ENCODE measurements at regions not wholly inside any gene's neighbourhood (a gene's known extent, or its start where the extent isn't known, plus 50 kb on each side); places are given as distances from the start of the nearest gene placed in this dataset.

- no peak overlapping the region for H3K4me3 ChIP-seq
- no peak for DNase-seq (ENCODE audit: low read depth, low spot score)
- no peak overlapping the region for H3K27ac ChIP-seq
- no peaks in the 10 kb centered on the region for H3K36me3 ChIP-seq (ENCODE audit: insufficient read depth, low read length)
- no peak overlapping the region for H3K9ac ChIP-seq (ENCODE audit: insufficient read length)
- TF ChIP-seq POLR2AphosphoS5 (IDR thresholded peaks at IDR 0.05; ENCODE audit: borderline replicate concordance, low read depth, low read length): no peak
- no peak for TF ChIP-seq EZH2 (IDR thresholded peaks at IDR 0.05)
- TF ChIP-seq FOXP2 (optimal IDR thresholded peaks at IDR 0.05; ENCODE audit: control extremely low read depth, extremely low read length, insufficient read depth): no peak
- no peaks in the 10 kb centered on the region for H3K9me3 ChIP-seq (ENCODE audit: low read depth, low read length)
These were observed 1388.0 kb downstream of the EFNB2 start for GRCh38 chr13:105147461-105147860.

DNA sequence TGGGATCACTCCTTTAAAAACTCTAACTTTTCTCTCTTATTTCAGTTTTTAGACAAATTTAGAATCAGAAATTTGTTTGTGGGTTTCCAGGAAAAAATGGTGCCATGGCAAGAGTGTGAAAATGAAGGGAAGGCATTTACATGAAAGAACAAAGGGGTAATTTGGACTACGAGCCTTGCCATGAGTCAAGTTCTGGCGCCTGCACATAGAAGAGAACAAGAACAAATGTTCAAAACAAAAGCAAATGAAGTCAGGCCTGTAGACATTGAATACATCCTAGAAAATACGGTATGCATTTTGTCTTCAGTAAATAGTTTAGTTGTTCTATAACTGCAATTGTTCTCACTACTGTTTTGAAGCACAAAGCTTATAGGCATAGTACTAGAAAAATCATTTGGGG lies 1390.5 kb downstream of the EFNB2 start:
- no peak overlapping the region for H3K27ac ChIP-seq
- no peak overlapping the region for H3K9ac ChIP-seq (ENCODE audit: insufficient read length)
- TF ChIP-seq POLR2AphosphoS5 (IDR thresholded peaks at IDR 0.05; ENCODE audit: borderline replicate concordance, low read depth, low read length): no peak
- TF ChIP-seq EZH2 (IDR thresholded peaks at IDR 0.05): no peak
- no peak for TF ChIP-seq FOXP2 (optimal IDR thresholded peaks at IDR 0.05; ENCODE audit: control extremely low read depth, extremely low read length, insufficient read depth)
- no peaks in the 10 kb centered on the region for H3K36me3 ChIP-seq (ENCODE audit: insufficient read depth, low read length)
- H3K4me3 ChIP-seq: no peak overlapping the region
- H3K9me3 ChIP-seq (ENCODE audit: low read depth, low read length): no peaks in the 10 kb centered on the region
- DNase-seq (ENCODE audit: low read depth, low spot score): no peak

- no peak for TF ChIP-seq FOXP2 (optimal IDR thresholded peaks at IDR 0.05; ENCODE audit: control extremely low read depth, extremely low read length, insufficient read depth)
- no peak for TF ChIP-seq POLR2AphosphoS5 (IDR thresholded peaks at IDR 0.05; ENCODE audit: borderline replicate concordance, low read depth, low read length)
- TF ChIP-seq EZH2 (IDR thresholded peaks at IDR 0.05): no peak
- Histone ChIP-seq H3K9me3 (ENCODE audit: low read depth, low read length) (no peaks in the 10 kb centered on the region), H3K4me3 (no peak overlapping the region), H3K36me3 (ENCODE audit: insufficient read depth, low read length) (no peaks in the 10 kb centered on the region), H3K9ac (ENCODE audit: insufficient read length) (no peak overlapping the region), H3K27ac (no peak overlapping the region)
- DNase-seq (ENCODE audit: low read depth, low spot score): no peak
These were observed 1391.4 kb downstream of the EFNB2 start for GRCh38 chr13:105144020-105144419.

GRCh38 chr13:105142556-105142955 lies 1392.9 kb downstream of the EFNB2 start:
- Histone ChIP-seq H3K4me3 (no peak overlapping the region), H3K36me3 (ENCODE audit: insufficient read depth, low read length) (no peaks in the 10 kb centered on the region), H3K27ac (no peak overlapping the region), H3K9me3 (ENCODE audit: low read depth, low read length) (no peaks in the 10 kb centered on the region), H3K9ac (ENCODE audit: insufficient read length) (no peak overlapping the region)
- no peak for DNase-seq (ENCODE audit: low read depth, low spot score)
- TF ChIP-seq FOXP2 (optimal IDR thresholded peaks at IDR 0.05; ENCODE audit: control extremely low read depth, extremely low read length, insufficient read depth) (no peak), POLR2AphosphoS5 (IDR thresholded peaks at IDR 0.05; ENCODE audit: borderline replicate concordance, low read depth, low read length) (no peak), EZH2 (IDR thresholded peaks at IDR 0.05) (no peak)

DNA sequence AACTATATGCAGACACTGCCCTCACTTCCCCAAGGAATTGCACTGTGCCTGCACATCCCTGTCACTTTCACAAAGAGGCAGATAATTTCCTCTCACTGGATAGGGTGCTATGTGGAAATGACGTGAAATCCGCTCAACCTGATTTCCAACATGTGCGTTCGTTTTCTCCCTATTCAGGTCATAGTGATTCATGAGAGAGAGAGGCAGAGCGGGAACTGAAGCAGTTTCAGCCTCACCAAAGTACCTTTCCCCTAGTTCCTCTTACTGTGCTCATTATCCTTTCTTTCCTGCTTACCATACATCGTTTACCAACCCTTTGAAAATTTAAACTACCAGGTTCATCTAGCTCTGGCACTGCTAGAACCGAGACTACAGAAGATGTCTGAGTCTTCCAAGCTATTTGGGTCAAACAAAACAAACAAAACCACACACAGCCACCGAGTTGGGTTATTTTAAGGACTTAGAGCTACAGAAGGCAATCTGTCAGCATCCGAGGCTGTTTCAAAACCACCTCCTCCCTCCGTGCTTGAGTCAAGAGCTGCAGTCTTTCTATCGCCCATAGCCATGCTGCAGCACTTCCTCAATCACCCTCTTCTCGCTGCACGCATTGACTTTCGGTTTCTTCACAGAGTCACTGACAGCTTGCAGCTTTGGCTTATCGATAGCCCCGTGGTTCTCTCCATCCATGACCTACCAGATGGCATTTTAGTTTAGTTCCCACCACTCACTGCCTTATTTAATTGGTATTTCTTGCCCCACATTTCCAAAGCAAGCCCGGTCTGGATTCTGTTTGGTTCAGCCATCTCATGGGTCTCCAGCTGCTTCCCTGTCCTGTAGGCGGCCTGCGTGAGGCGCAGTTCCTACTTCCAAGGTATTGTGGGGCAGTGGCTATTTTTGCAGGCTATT lies 1395.8 kb downstream of the EFNB2 start:
- no peak for DNase-seq (ENCODE audit: low read depth, low spot score)
- H3K36me3 ChIP-seq (ENCODE audit: insufficient read depth, low read length): no peaks in the 10 kb centered on the region
- peak overlapping the region; percentile 72 for H3K4me3 ChIP-seq
- H3K9ac ChIP-seq (ENCODE audit: insufficient read length): peak overlapping the region; percentile 20
- TF ChIP-seq POLR2AphosphoS5 (IDR thresholded peaks at IDR 0.05; ENCODE audit: borderline replicate concordance, low read depth, low read length) (no peak), EZH2 (IDR thresholded peaks at IDR 0.05) (no peak), FOXP2 (optimal IDR thresholded peaks at IDR 0.05; ENCODE audit: control extremely low read depth, extremely low read length, insufficient read depth) (no peak)
- no peaks in the 10 kb centered on the region for H3K9me3 ChIP-seq (ENCODE audit: low read depth, low read length)
- H3K27ac ChIP-seq: no peak overlapping the region

GRCh38 chr13:105139048-105139379 lies 1396.4 kb downstream of the EFNB2 start:
- no peak for DNase-seq (ENCODE audit: low read depth, low spot score)
- Histone ChIP-seq H3K9me3 (ENCODE audit: low read depth, low read length) (no peaks in the 10 kb centered on the region), H3K9ac (ENCODE audit: insufficient read length) (no peak overlapping the region), H3K4me3 (no peak overlapping the region), H3K27ac (no peak overlapping the region), H3K36me3 (ENCODE audit: insufficient read depth, low read length) (no peaks in the 10 kb centered on the region)
- TF ChIP-seq POLR2AphosphoS5 (IDR thresholded peaks at IDR 0.05; ENCODE audit: borderline replicate concordance, low read depth, low read length): no peak
- TF ChIP-seq FOXP2 (optimal IDR thresholded peaks at IDR 0.05; ENCODE audit: control extremely low read depth, extremely low read length, insufficient read depth): no peak
- no peak for TF ChIP-seq EZH2 (IDR thresholded peaks at IDR 0.05)

DNA sequence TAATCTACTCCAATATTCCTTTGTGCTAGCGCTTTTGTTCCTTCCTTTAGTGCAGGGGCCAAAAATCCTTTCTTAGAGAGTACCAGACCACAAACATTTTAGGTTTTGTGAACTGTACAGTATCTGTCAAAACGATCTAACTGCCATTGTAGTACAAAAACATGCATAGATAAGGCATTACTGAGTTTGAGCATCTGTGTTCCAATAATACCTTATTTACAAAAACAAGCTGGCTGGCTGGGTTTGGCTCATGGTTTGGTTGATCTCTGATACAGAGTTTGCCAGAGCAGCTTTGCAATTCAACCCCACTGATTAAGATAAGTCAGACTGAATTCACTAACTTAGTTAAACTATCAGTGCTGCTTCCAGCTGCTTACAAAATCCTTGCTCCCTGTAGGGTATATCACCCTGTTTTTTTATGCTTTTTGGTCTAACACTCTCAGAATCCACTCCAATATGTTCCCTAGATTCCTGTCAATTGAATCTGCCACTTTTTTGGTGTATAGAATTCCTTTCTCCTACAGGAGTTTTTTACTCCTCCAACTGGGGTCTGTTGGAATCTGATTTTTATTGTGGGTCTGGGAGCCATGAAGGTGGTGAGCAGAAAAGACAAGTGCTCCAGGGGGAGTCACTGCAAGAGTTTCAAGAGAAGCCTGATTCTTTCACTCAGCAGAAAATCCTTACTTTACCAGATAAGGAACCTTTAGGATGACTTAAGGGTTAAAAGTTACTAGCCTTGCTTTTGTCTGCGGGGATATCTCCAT lies 1399.4 kb downstream of the EFNB2 start:
- no peak for DNase-seq (ENCODE audit: low read depth, low spot score)
- no peak overlapping the region for H3K4me3 ChIP-seq
- no peak overlapping the region for H3K9ac ChIP-seq (ENCODE audit: insufficient read length)
- H3K9me3 ChIP-seq (ENCODE audit: low read depth, low read length): no peaks in the 10 kb centered on the region
- no peaks in the 10 kb centered on the region for H3K36me3 ChIP-seq (ENCODE audit: insufficient read depth, low read length)
- TF ChIP-seq FOXP2 (optimal IDR thresholded peaks at IDR 0.05; ENCODE audit: control extremely low read depth, extremely low read length, insufficient read depth) (no peak), EZH2 (IDR thresholded peaks at IDR 0.05) (no peak)
- no peak overlapping the region for H3K27ac ChIP-seq

- Histone ChIP-seq H3K36me3 (ENCODE audit: insufficient read depth, low read length) (no peaks in the 10 kb centered on the region), H3K9me3 (ENCODE audit: low read depth, low read length) (no peaks in the 10 kb centered on the region), H3K9ac (ENCODE audit: insufficient read length) (no peak overlapping the region), H3K27ac (no peak overlapping the region), H3K4me3 (no peak overlapping the region)
- TF ChIP-seq POLR2AphosphoS5 (IDR thresholded peaks at IDR 0.05; ENCODE audit: borderline replicate concordance, low read depth, low read length) (no peak), EZH2 (IDR thresholded peaks at IDR 0.05) (no peak), FOXP2 (optimal IDR thresholded peaks at IDR 0.05; ENCODE audit: control extremely low read depth, extremely low read length, insufficient read depth) (no peak)
- DNase-seq (ENCODE audit: low read depth, low spot score): no peak
These were observed 1407.7 kb downstream of the EFNB2 start for GRCh38 chr13:105127732-105128131.

Data from SK-N-MC (cell line).